ENCODE measurements at regions not wholly inside any gene's neighbourhood (a gene's known extent, or its start where the extent isn't known, plus 50 kb on each side); places are given as distances from the start of the nearest gene placed in this dataset.
A peak's percentile ranks its signal among the peaks of the same experiment; 100 is the strongest.

GRCh38 chr16:64489449-64489848 lies 632.4 kb downstream of the CDH11 start:
- ATAC-seq (no peak), DNase-seq (no peak)
- intact Hi-C loops (cut with DNase I), result no loop called here
- WGBS, result 69% methylated on average over 1 of the region's 1 CpG
- Histone ChIP-seq H3K27me3 (ENCODE audit: control insufficient read depth, insufficient read depth) (no peaks in the 10 kb centered on the region), H3K27ac (ENCODE audit: low read length) (no peak overlapping the region), H3K9me3 (ENCODE audit: control insufficient read depth, low read length) (no peaks in the 10 kb centered on the region), H3K4me1 (ENCODE audit: control insufficient read depth, insufficient read depth, low read length) (no peaks in the 10 kb centered on the region), H3K4me3 (ENCODE audit: low read length) (no peak overlapping the region)

GRCh38 chr16:64486561-64486960 lies 635.3 kb downstream of the CDH11 start:
- DNase-seq (no peak), ATAC-seq (no peak)
- WGBS, result 91% methylated on average over 1 of the region's 1 CpG
- Histone ChIP-seq H3K27ac (ENCODE audit: low read length) (no peak overlapping the region), H3K27me3 (ENCODE audit: control insufficient read depth, insufficient read depth) (no peaks in the 10 kb centered on the region), H3K4me3 (ENCODE audit: low read length) (no peak overlapping the region), H3K9me3 (ENCODE audit: control insufficient read depth, low read length) (no peaks in the 10 kb centered on the region), H3K4me1 (ENCODE audit: control insufficient read depth, insufficient read depth, low read length) (no peaks in the 10 kb centered on the region)
- intact Hi-C loops (cut with DNase I), result no loop called here

DNA sequence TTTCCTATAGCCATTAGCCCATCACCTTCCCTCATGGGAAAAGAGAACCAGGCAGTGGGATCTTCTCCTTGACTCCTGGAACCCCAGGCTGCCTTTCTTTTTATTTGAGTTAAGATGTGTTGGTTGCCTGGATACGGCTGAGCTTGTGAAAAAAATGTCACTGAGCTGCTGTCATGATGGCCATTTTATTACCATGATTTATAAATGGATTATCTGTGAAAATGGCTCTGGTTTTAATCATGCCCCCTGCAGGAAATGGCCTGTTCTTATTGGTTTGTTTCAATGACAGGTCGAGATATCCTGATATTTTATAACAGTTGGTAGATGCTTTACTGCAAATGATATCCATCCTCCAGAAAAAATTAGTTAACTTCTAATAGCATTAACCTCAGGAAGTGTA lies 640.4 kb downstream of the CDH11 start:
- no peak overlapping the region for H3K27ac ChIP-seq (ENCODE audit: low read length)
- intact Hi-C loops (cut with DNase I), result no loop called here
- no peak for DNase-seq
- no peaks in the 10 kb centered on the region for H3K27me3 ChIP-seq (ENCODE audit: control insufficient read depth, insufficient read depth)
- H3K9me3 ChIP-seq (ENCODE audit: control insufficient read depth, low read length), result no peaks in the 10 kb centered on the region
- ATAC-seq, result no peak
- WGBS, result 84% methylated on average over 2 of the region's 2 CpGs
- H3K4me3 ChIP-seq (ENCODE audit: low read length), result no peak overlapping the region
- no peaks in the 10 kb centered on the region for H3K4me1 ChIP-seq (ENCODE audit: control insufficient read depth, insufficient read depth, low read length)

- intact Hi-C loops (cut with DNase I), result no loop called here
- Histone ChIP-seq H3K4me3 (ENCODE audit: low read length) (no peak overlapping the region), H3K27me3 (ENCODE audit: control insufficient read depth, insufficient read depth) (no peaks in the 10 kb centered on the region), H3K4me1 (ENCODE audit: control insufficient read depth, insufficient read depth, low read length) (no peaks in the 10 kb centered on the region), H3K9me3 (ENCODE audit: control insufficient read depth, low read length) (no peaks in the 10 kb centered on the region), H3K27ac (ENCODE audit: low read length) (no peak overlapping the region)
- DNase-seq, result no peak
- 39% methylated on average over 5 of the region's 5 CpGs for WGBS
- ATAC-seq, result peak; percentile 67 to 80
Measured at GRCh38 chr16:64478252-64478906, 643.5 kb downstream of the CDH11 start.

DNA sequence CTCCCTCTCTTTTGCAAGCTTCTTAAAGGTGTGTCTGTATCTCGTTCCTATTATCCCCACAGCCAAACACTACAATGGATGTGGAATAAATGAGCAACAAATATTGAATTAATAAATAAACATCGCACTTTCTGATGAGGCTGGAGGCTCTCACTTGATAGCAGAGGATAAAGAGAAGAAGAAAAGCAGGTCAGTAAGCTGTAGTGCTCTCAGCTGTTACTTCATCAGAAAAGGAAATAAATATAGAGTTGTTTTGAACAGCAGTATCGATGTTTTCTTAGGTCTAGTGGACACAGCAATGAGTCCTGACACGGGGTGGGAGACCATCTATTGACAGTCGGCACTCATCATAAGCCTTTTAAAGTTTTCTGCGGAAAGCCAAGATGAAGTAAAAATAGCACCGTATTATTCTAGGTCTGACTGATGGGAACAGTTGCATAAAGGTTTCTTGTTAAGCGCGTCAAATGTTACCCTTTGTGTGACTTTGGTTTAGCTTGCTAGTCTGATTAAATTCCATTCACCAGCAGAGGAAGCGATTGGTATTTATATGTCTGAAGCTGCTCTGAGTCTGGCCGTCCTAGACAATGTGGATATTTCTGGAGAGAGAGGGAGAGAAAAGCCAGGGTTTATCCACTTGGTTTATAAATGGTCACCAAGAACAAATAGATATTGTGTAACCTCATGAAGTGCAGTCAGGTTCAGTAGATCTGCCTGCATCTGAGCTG lies 646.1 kb downstream of the CDH11 start:
- Histone ChIP-seq H3K4me3 (ENCODE audit: low read length) (no peak overlapping the region), H3K9me3 (ENCODE audit: control insufficient read depth, low read length) (no peaks in the 10 kb centered on the region), H3K4me1 (ENCODE audit: control insufficient read depth, insufficient read depth, low read length) (no peaks in the 10 kb centered on the region), H3K27me3 (ENCODE audit: control insufficient read depth, insufficient read depth) (no peaks in the 10 kb centered on the region), H3K27ac (ENCODE audit: low read length) (peak overlapping the region; percentile 32)
- ATAC-seq (peak; percentile 80 to 88), DNase-seq (no peak)
- intact Hi-C loops (cut with DNase I), result no loop called here
- WGBS, result 47% methylated on average over 11 of the region's 11 CpGs

GRCh38 chr16:64470916-64471315 lies 650.9 kb downstream of the CDH11 start:
- no peak for DNase-seq
- Histone ChIP-seq H3K4me3 (ENCODE audit: low read length) (no peak overlapping the region), H3K27me3 (ENCODE audit: control insufficient read depth, insufficient read depth) (no peaks in the 10 kb centered on the region), H3K4me1 (ENCODE audit: control insufficient read depth, insufficient read depth, low read length) (no peaks in the 10 kb centered on the region), H3K27ac (ENCODE audit: low read length) (no peak overlapping the region), H3K9me3 (ENCODE audit: control insufficient read depth, low read length) (no peaks in the 10 kb centered on the region)
- no peak for ATAC-seq
- intact Hi-C loops (cut with DNase I), result no loop called here
- 73% methylated on average over 2 of the region's 2 CpGs for WGBS

GRCh38 chr16:64469906-64470702 lies 651.8 kb downstream of the CDH11 start:
- ATAC-seq (peak in 1 of 2 donors; percentile 48), DNase-seq (peak in 1 of 3 donors; percentile 38)
- H3K27ac ChIP-seq (ENCODE audit: low read length), result no peak overlapping the region
- H3K27me3 ChIP-seq (ENCODE audit: control insufficient read depth, insufficient read depth), result no peaks in the 10 kb centered on the region
- H3K4me3 ChIP-seq (ENCODE audit: low read length), result no peak overlapping the region
- H3K4me1 ChIP-seq (ENCODE audit: control insufficient read depth, insufficient read depth, low read length), result no peaks in the 10 kb centered on the region
- intact Hi-C loops (cut with DNase I), result no loop called here
- H3K9me3 ChIP-seq (ENCODE audit: control insufficient read depth, low read length), result no peaks in the 10 kb centered on the region
- 72% methylated on average over 2 of the region's 2 CpGs for WGBS

DNA sequence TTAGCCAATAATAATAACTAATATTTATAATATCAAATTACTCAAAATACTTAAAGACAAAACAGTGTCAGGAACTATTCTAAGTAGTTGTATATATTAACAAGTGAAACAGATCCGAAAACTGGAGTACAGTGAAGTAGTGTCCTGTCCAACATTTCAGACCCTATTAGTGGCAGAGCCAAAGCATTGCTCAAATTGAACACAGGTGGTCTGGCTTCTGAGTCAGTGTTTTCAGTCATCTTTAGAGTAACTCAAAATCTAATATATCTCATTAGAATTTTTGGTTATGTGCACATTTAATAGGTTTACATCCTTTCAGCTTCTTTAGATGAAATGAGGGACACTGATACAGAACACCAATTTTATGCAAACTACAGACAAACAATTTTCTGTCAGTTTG lies 652.5 kb downstream of the CDH11 start:
- Histone ChIP-seq H3K4me1 (ENCODE audit: control insufficient read depth, insufficient read depth, low read length) (no peaks in the 10 kb centered on the region), H3K27me3 (ENCODE audit: control insufficient read depth, insufficient read depth) (no peaks in the 10 kb centered on the region), H3K27ac (ENCODE audit: low read length) (no peak overlapping the region), H3K9me3 (ENCODE audit: control insufficient read depth, low read length) (no peaks in the 10 kb centered on the region), H3K4me3 (ENCODE audit: low read length) (no peak overlapping the region)
- intact Hi-C loops (cut with DNase I), result no loop called here
- DNase-seq (no peak), ATAC-seq (no peak)
- WGBS, result 85% methylated on average over 1 of the region's 1 CpG

DNA sequence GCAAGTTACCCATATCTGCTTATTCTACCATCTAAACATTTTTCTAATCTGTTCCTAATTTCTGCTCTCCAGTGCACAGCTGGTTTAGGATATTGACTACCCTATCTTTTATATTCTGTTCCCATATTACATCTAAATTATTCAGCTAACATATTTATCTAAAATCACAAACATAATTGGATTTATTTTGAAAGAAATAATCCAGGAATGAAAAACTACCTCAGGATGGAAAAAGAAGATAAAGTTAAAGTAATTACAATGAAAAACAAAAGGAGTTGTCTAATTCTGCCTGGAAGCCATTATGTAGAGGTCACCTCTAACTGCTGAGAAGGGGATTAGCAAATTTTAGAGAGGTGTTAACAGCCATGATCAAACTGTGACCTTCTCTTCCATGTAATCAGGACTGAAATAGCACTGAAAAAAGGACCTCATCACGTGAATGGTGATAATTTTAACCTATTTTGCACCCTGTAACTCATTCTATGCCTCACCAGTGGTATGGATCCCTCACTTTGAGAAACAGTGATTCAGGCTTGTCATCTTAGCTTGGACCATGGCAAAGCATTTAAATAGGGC lies 653.3 kb downstream of the CDH11 start:
- no peaks in the 10 kb centered on the region for H3K4me1 ChIP-seq (ENCODE audit: control insufficient read depth, insufficient read depth, low read length)
- WGBS, result 33% methylated on average over 1 of the region's 1 CpG
- peak; percentile 24 to 56 for ATAC-seq
- H3K27ac ChIP-seq (ENCODE audit: low read length), result no peak overlapping the region
- H3K4me3 ChIP-seq (ENCODE audit: low read length), result no peak overlapping the region
- H3K9me3 ChIP-seq (ENCODE audit: control insufficient read depth, low read length), result no peaks in the 10 kb centered on the region
- DNase-seq, result no peak
- intact Hi-C loops (cut with DNase I), result no loop called here
- no peaks in the 10 kb centered on the region for H3K27me3 ChIP-seq (ENCODE audit: control insufficient read depth, insufficient read depth)

GRCh38 chr16:64459821-64460220 lies 662.0 kb downstream of the CDH11 start:
- no peaks in the 10 kb centered on the region for H3K27me3 ChIP-seq (ENCODE audit: control insufficient read depth, insufficient read depth)
- whole genome bisulfite sequencing, result 7% methylated on average over 1 of the region's 1 CpG
- no peaks in the 10 kb centered on the region for H3K9me3 ChIP-seq (ENCODE audit: control insufficient read depth, low read length)
- no peak overlapping the region for H3K27ac ChIP-seq (ENCODE audit: low read length)
- H3K4me1 ChIP-seq (ENCODE audit: control insufficient read depth, insufficient read depth, low read length), result no peaks in the 10 kb centered on the region
- intact Hi-C loops (cut with DNase I), result loop anchor here in 1 of 4 donors (10.0 kb wide), 1 partner anchor 365 kb away; no protein-coding TSS in a partner anchor
- H3K4me3 ChIP-seq (ENCODE audit: low read length), result no peak overlapping the region
- peak in 1 of 3 donors; percentile 52 for DNase-seq
- no peak for ATAC-seq

- intact Hi-C loops (cut with DNase I), result loop anchor here in 1 of 4 donors (10.0 kb wide), 1 partner anchor 365 kb away; no protein-coding TSS in a partner anchor
- Histone ChIP-seq H3K4me3 (ENCODE audit: low read length) (no peak overlapping the region), H3K9me3 (ENCODE audit: control insufficient read depth, low read length) (no peaks in the 10 kb centered on the region), H3K27ac (ENCODE audit: low read length) (no peak overlapping the region), H3K27me3 (ENCODE audit: control insufficient read depth, insufficient read depth) (no peaks in the 10 kb centered on the region), H3K4me1 (ENCODE audit: control insufficient read depth, insufficient read depth, low read length) (no peaks in the 10 kb centered on the region)
- WGBS, result 93% methylated on average over 2 of the region's 2 CpGs
- no peak for ATAC-seq
- DNase-seq, result no peak
Measured at GRCh38 chr16:64459402-64459801, 662.5 kb downstream of the CDH11 start.

Data from right cardiac atrium (tissue), 5 donors.